ENCODE measurements at regions not wholly inside any gene's neighbourhood (a gene's known extent, or its start where the extent isn't known, plus 50 kb on each side); places are given as distances from the start of the nearest gene placed in this dataset.

- TF ChIP-seq CTCF (conservative IDR thresholded peaks at IDR 0.05 in 1 of 2, IDR thresholded peaks at IDR 0.05 in 1 of 2; ENCODE audit: low read depth in 1 of 2, low read length in 2 of 2) = no peak
- TF ChIP-seq EZH2 (IDR thresholded peaks at IDR 0.05; ENCODE audit: low read length, missing control alignments) = no peak
These were observed 112.6 kb downstream of the TMEM18 start for GRCh38 chr2:564471-565181.
